ENCODE measurements at regions not wholly inside any gene's neighbourhood (a gene's known extent, or its start where the extent isn't known, plus 50 kb on each side); places are given as distances from the start of the nearest gene placed in this dataset.

DNA sequence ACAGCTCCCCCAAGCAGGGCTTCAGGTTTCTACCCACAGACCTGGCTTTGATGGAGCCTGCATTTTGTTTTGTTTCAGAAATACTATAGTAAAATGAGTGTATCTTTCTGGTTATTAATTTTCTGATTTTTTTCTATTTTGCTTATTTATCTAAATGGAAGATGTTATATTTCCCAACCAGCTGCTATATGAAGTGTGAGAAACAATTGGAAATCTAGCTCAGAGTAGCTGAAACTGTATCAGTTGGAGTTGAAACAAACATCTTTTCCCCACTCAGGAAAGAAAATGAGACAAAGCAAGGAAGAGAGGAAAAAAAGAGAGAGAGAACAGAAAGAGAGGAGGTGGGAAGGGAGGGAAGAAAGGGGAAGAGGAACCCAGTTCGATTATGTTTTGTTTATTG lies 358.5 kb upstream of the ZNF507 start:
- 67 to 90% methylated on average over 1 of the region's 1 CpG for WGBS, 2 donors
- intact Hi-C loops (cut with DNase I; ENCODE audit: low total_unique reads), result no loop called here
- no peak for DNase-seq (ENCODE audit: low spot score in 2 of 2)
- H3K4me3 ChIP-seq (ENCODE audit: low read depth, poor library complexity, severe bottlenecking), result no peak overlapping the region
- TF ChIP-seq, protein P1, sequence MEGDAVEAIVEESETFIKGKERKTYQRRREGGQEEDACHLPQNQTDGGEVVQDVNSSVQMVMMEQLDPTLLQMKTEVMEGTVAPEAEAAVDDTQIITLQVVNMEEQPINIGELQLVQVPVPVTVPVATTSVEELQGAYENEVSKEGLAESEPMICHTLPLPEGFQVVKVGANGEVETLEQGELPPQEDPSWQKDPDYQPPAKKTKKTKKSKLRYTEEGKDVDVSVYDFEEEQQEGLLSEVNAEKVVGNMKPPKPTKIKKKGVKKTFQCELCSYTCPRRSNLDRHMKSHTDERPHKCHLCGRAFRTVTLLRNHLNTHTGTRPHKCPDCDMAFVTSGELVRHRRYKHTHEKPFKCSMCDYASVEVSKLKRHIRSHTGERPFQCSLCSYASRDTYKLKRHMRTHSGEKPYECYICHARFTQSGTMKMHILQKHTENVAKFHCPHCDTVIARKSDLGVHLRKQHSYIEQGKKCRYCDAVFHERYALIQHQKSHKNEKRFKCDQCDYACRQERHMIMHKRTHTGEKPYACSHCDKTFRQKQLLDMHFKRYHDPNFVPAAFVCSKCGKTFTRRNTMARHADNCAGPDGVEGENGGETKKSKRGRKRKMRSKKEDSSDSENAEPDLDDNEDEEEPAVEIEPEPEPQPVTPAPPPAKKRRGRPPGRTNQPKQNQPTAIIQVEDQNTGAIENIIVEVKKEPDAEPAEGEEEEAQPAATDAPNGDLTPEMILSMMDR (IDR thresholded peaks at IDR 0.05), result no peak
- TF ChIP-seq POLR2A (IDR thresholded peaks at IDR 0.05), result no peak

DNA sequence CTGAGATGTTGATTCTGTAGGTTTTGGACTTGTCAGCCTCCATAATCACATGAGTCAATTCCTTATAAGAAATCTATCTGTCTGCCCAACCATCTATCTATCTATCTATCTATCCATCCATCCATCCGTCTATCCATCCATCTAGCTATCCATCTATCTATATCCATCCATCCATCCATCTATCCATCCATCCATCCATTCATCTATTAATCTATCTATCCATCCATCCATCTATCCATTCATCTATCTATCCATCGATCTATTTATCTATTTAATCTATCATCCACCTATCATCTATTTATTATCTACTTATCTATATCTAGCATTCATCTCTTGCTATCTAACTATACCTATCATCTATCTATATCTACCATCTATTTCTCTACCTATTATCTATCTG lies 357.2 kb upstream of the ZNF507 start:
- no peak for TF ChIP-seq POLR2A (IDR thresholded peaks at IDR 0.05)
- TF ChIP-seq, protein P1 (IDR thresholded peaks at IDR 0.05), result no peak
- WGBS, 2 donors, result 94 to 96% methylated on average over 2 of the region's 2 CpGs
- intact Hi-C loops (cut with DNase I; ENCODE audit: low total_unique reads), result loop anchor here (2.0 kb wide), 1 partner anchor 47 kb away; no protein-coding TSS in a partner anchor
- H3K4me3 ChIP-seq (ENCODE audit: low read depth, poor library complexity, severe bottlenecking), result no peak overlapping the region
- no peak for DNase-seq (ENCODE audit: low spot score in 2 of 2)

DNA sequence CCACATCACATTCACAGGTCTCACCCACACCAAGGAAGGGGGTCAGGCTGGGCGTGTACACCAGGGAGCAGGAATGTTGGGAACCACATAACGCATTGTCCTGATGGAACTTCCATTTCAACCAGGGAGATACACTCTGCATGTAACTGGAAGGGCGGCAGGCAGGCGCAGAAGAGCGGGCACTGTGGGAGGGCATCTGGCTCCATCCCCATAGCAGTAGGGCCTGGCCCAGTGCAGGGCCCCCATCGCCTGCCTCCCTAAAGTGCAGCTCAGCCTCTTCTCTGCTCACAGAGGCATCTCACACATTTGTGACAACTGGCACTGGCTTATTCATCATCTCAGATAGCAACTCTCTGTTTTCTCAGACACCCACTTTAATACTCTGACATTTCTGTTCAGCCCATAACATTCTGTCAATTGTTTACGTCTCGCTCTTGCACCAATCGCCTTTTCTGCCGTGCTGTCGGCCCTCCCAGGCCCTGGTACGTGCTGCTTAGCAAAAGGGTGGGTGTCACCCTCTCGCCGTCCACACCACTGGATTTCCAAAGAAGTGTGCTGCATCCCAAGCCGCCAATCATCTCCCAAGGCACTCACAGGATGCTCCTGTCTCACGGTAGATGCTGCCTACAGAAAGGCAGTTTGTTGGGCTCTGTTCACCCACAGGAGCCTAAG lies 353.3 kb upstream of the ZNF507 start:
- no peak overlapping the region for H3K4me3 ChIP-seq (ENCODE audit: low read depth, poor library complexity, severe bottlenecking)
- TF ChIP-seq POLR2A (IDR thresholded peaks at IDR 0.05), result no peak
- TF ChIP-seq, protein P1 (IDR thresholded peaks at IDR 0.05), result no peak
- intact Hi-C loops (cut with DNase I; ENCODE audit: low total_unique reads), result no loop called here
- WGBS, 2 donors, result 84 to 89% methylated on average over 16 of the region's 16 CpGs
- DNase-seq (ENCODE audit: low spot score in 2 of 2), result no peak

DNA sequence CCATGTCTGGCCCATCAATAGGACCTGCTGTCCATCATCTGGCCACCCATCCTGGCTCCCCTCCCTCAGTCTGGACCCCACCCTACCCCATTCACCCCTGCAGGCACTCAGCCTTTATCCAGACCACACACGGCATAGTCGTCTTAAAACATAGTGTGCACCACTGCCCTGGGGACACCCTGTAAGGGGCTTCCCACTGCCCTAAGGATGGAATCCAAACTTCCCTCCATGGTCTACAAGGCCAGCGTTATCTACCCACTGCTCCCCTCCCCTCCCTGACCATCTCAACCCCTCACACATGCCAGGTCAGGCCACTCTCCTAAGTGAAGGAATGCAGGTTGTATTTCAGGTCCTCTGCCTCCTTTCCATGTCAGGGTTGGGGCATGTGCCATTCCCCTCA lies 352.7 kb upstream of the ZNF507 start:
- TF ChIP-seq POLR2A (IDR thresholded peaks at IDR 0.05), result no peak
- TF ChIP-seq, protein P1 (IDR thresholded peaks at IDR 0.05), result no peak
- WGBS, 2 donors, result 89 to 90% methylated on average over 3 of the region's 3 CpGs
- intact Hi-C loops (cut with DNase I; ENCODE audit: low total_unique reads), result no loop called here
- DNase-seq (ENCODE audit: low spot score in 2 of 2), result no peak
- no peak overlapping the region for H3K4me3 ChIP-seq (ENCODE audit: low read depth, poor library complexity, severe bottlenecking)

DNA sequence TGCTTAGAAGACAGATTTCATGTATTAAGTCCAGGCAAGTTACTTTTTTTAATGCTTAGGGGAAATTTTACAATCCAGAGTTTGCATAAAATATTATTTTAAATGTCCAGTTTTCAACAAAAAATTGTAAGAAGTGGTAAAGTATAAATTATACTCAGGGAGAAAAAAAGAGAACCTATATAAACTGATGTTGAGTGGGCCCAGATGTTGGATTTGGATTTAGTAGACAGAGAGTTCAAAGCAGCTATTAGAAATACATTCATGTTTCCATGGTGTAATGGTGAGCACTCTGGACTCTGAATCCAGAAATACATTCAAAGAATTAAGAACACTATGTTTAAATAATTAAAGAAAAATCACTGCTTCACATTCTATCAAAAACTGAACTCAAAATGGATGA lies 349.9 kb upstream of the ZNF507 start:
- no peak overlapping the region for H3K4me3 ChIP-seq (ENCODE audit: low read depth, poor library complexity, severe bottlenecking)
- TF ChIP-seq, protein P1 (IDR thresholded peaks at IDR 0.05), result no peak
- no peak for TF ChIP-seq POLR2A (IDR thresholded peaks at IDR 0.05)
- intact Hi-C loops (cut with DNase I; ENCODE audit: low total_unique reads), result no loop called here
- no peak for DNase-seq (ENCODE audit: low spot score in 2 of 2)

DNA sequence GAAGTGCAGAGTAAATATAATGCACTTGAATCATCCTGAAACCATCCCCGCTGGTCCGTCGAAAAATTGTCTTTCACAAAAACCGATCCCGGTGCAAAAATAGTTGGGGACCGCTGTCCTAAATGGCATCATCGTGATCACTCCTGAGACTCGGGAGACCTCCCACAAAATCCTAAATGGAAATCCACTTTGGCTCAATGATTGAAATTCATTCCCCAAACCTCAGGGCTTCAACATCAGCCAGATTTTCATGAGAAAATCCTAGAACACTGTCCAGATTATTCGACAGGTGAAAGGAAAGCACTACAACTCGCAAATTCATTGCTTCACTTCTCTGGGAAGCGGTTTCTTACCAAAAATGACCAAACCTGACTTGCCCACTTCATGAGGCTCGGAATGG lies 335.3 kb upstream of the ZNF507 start:
- intact Hi-C loops (cut with DNase I; ENCODE audit: low total_unique reads), result no loop called here
- H3K4me3 ChIP-seq (ENCODE audit: low read depth, poor library complexity, severe bottlenecking), result no peak overlapping the region
- no peak for DNase-seq (ENCODE audit: low spot score in 2 of 2)
- 93 to 95% methylated on average over 12 of the region's 12 CpGs for WGBS, 2 donors
- TF ChIP-seq, protein P1 (IDR thresholded peaks at IDR 0.05), result no peak
- no peak for TF ChIP-seq POLR2A (IDR thresholded peaks at IDR 0.05)
